ENCODE measurements at regions not wholly inside any gene's neighbourhood (a gene's known extent, or its start where the extent isn't known, plus 50 kb on each side); places are given as distances from the start of the nearest gene placed in this dataset.
A peak's percentile ranks its signal among the peaks of the same experiment; 100 is the strongest.

DNA sequence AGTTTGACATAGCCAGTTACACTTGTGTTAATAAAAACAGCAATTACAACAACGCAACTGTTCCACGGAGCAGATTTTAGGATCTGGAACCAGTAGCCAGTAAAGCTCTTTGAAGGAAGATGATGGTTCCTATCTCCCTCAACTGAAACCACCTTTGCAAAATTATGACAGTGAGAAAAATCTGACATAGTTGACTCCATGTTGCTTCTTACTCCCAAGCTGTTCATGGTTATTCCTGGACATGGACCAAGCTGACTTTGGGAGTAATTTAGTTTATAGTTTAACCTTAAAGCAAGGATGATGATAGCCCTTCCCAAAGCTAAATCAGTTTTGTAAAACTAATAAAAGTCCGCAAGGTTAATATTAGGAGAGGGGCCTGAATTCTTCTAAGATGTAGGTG lies 518.0 kb upstream of the ZP4 start:
- ATAC-seq (ENCODE audit: low FRiP score in 2 of 2) (no peak), DNase-seq (no peak)
- H3K27me3 ChIP-seq: no peaks in the 10 kb centered on the region
- WGBS, 2 donors: 93 to 95% methylated on average over 3 of the region's 3 CpGs
- no peaks in the 10 kb centered on the region for H3K36me3 ChIP-seq
- no peaks in the 10 kb centered on the region for H3K4me1 ChIP-seq
- H3K4me3 ChIP-seq: no peak overlapping the region
- H3K9me3 ChIP-seq: no peaks in the 10 kb centered on the region
- no peak overlapping the region for H3K27ac ChIP-seq
- TF ChIP-seq EP300 (IDR thresholded peaks at IDR 0.05): no peak
- TF ChIP-seq POLR2AphosphoS5 (IDR thresholded peaks at IDR 0.05): no peak
- TF ChIP-seq, protein P1, sequence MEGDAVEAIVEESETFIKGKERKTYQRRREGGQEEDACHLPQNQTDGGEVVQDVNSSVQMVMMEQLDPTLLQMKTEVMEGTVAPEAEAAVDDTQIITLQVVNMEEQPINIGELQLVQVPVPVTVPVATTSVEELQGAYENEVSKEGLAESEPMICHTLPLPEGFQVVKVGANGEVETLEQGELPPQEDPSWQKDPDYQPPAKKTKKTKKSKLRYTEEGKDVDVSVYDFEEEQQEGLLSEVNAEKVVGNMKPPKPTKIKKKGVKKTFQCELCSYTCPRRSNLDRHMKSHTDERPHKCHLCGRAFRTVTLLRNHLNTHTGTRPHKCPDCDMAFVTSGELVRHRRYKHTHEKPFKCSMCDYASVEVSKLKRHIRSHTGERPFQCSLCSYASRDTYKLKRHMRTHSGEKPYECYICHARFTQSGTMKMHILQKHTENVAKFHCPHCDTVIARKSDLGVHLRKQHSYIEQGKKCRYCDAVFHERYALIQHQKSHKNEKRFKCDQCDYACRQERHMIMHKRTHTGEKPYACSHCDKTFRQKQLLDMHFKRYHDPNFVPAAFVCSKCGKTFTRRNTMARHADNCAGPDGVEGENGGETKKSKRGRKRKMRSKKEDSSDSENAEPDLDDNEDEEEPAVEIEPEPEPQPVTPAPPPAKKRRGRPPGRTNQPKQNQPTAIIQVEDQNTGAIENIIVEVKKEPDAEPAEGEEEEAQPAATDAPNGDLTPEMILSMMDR (IDR thresholded peaks at IDR 0.05): no peak
- TF ChIP-seq POLR2A (IDR thresholded peaks at IDR 0.05): no peak

DNA sequence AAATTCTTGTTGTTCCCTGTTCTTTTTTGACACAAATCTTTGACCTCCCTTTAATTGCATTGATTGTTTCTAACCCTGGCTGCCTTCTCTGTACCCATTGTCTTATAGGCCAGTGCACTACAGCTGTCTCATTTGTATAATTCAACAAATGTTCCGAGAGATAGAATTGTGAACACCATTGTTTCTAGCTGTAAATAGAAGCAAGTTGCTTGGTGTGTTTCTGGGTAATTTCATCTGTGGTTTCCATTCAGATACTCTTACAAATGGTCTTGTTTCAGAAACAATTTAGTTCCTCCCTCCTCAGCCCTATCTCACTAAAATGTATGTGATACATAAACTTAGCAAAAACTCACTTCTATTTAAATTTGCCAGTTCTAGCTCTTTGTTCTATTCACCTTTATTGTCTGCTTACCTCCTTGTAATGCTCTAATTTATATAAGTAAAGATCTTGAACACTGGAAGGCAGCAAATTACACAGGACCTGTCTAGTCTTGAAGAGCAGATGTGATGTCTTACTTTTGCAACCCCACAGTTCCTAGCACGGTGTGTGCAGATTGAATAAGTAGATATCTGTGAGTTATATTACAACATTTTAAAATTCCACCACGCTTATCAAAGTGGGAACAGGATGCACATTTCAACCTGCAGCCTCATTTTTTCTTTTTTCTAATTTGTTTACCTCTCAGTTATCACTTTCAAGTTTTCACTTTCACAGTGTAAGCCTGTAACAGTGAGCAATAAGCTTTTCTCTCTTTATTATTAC lies 515.6 kb upstream of the ZP4 start:
- ATAC-seq (ENCODE audit: low FRiP score in 2 of 2) (no peak), DNase-seq (no peak)
- Histone ChIP-seq H3K4me3 (no peak overlapping the region), H3K36me3 (no peaks in the 10 kb centered on the region), H3K9me3 (no peaks in the 10 kb centered on the region), H3K4me1 (no peaks in the 10 kb centered on the region), H3K27me3 (no peaks in the 10 kb centered on the region), H3K27ac (no peak overlapping the region)
- no peak for TF ChIP-seq POLR2A (IDR thresholded peaks at IDR 0.05)
- no peak for TF ChIP-seq POLR2AphosphoS5 (IDR thresholded peaks at IDR 0.05)
- TF ChIP-seq, protein P1 (IDR thresholded peaks at IDR 0.05): no peak
- no peak for TF ChIP-seq EP300 (IDR thresholded peaks at IDR 0.05)
- 50 to 54% methylated on average over 3 of the region's 3 CpGs for WGBS, 2 donors

DNA sequence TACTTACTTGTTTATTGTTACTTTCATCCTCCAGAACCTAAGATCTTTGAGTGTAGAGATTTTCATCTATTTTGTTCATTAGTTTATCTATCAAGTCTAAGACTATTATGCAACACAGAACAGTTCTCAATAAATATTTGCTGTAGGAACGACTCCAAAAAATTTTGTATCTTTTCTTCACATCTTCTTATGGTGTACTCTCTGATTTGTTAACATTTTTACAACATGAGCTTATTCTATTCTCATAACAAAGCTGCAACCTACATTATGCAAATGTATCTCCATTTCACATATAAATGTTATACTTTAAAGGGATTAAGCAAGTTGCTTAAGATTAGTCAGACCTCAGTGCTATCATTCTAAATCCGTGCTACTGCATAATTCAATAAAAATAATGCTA lies 514.2 kb upstream of the ZP4 start:
- H3K27me3 ChIP-seq: no peaks in the 10 kb centered on the region
- ATAC-seq (ENCODE audit: low FRiP score in 2 of 2) (no peak), DNase-seq (no peak)
- TF ChIP-seq, protein P1 (IDR thresholded peaks at IDR 0.05): no peak
- TF ChIP-seq POLR2AphosphoS5 (IDR thresholded peaks at IDR 0.05) (no peak), POLR2A (IDR thresholded peaks at IDR 0.05) (no peak), EP300 (IDR thresholded peaks at IDR 0.05) (no peak)
- no peak overlapping the region for H3K27ac ChIP-seq
- no peaks in the 10 kb centered on the region for H3K4me1 ChIP-seq
- H3K36me3 ChIP-seq: no peaks in the 10 kb centered on the region
- no peak overlapping the region for H3K4me3 ChIP-seq
- 68 to 70% methylated on average over 2 of the region's 2 CpGs for WGBS, 2 donors
- H3K9me3 ChIP-seq: no peaks in the 10 kb centered on the region

DNA sequence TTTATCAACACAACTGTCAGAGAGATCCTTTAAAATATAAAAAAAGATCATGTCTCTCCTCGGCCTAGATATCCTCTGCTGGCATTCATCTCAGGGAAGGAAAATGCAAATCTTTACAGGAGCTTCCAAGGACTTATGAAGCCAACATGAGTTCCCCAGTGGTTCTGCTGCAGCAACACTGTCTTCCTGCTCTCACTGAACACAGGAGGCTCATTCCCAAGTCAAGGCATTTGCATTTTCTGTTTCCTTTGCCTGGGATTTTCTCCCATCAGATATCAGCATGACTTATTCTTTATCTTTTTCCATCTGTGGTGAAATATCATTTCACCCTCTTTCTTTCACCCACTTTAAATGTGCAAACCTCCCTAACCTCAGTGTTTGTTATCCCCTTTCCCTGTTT lies 513.8 kb upstream of the ZP4 start:
- TF ChIP-seq POLR2A (IDR thresholded peaks at IDR 0.05) (no peak), POLR2AphosphoS5 (IDR thresholded peaks at IDR 0.05) (no peak), EP300 (IDR thresholded peaks at IDR 0.05) (no peak)
- TF ChIP-seq, protein P1 (IDR thresholded peaks at IDR 0.05): no peak
- 48 to 63% methylated on average over 1 of the region's 1 CpG for WGBS, 2 donors

DNA sequence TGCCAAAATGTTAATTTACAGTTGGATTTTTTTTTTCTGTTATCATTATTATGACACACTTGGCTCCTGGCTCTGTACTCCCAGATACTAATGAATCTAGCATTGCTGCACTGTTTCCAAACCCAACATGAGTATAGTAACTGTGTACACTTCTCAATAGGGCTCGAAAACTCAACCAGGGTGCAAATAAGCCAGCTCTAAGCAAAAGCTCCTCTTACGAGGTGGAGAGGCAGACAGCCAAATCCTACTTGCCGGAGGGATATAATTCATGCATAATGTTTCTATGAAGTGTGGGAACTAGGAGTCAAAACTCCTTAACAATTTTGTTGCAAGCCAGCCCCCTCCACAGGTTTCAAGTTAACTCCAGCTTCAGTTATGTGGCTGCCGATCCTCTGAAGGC lies 510.4 kb upstream of the ZP4 start:
- H3K4me1 ChIP-seq: no peaks in the 10 kb centered on the region
- no peak overlapping the region for H3K27ac ChIP-seq
- H3K27me3 ChIP-seq: no peaks in the 10 kb centered on the region
- ATAC-seq (ENCODE audit: low FRiP score in 2 of 2) (peak in 1 of 2 donors; percentile 70), DNase-seq (no peak)
- WGBS, 2 donors: 41 to 56% methylated on average over 4 of the region's 4 CpGs
- H3K36me3 ChIP-seq: no peaks in the 10 kb centered on the region
- no peak overlapping the region for H3K4me3 ChIP-seq
- no peaks in the 10 kb centered on the region for H3K9me3 ChIP-seq
- no peak for TF ChIP-seq EP300 (IDR thresholded peaks at IDR 0.05)
- no peak for TF ChIP-seq POLR2AphosphoS5 (IDR thresholded peaks at IDR 0.05)
- TF ChIP-seq POLR2A (IDR thresholded peaks at IDR 0.05): no peak
- TF ChIP-seq, protein P1 (IDR thresholded peaks at IDR 0.05): no peak

More for the DNA sequence above, 513.8 kb upstream of the ZP4 start:
- no peaks in the 10 kb centered on the region for H3K36me3 ChIP-seq
- no peaks in the 10 kb centered on the region for H3K27me3 ChIP-seq
- H3K4me1 ChIP-seq: no peaks in the 10 kb centered on the region
- ATAC-seq (ENCODE audit: low FRiP score in 2 of 2): no peak
- H3K27ac ChIP-seq: no peak overlapping the region
- H3K4me3 ChIP-seq: no peak overlapping the region
- no peaks in the 10 kb centered on the region for H3K9me3 ChIP-seq
- DNase-seq: no peak

Data from upper lobe of left lung (tissue), 6 donors.